Breast epithelium (tissue), 4 donors: ENCODE measurements at regions not wholly inside any gene's neighbourhood (a gene's known extent, or its start where the extent isn't known, plus 50 kb on each side); places are given as distances from the start of the nearest gene placed in this dataset.

Source experiments
- DNase-seq, 2 donors: peaks; one replicate each; pipeline ENCODE4 v3.0.0-alpha.2; 2019; ENCODE audit warnings: low spot score in 2 of 2
- H3K27ac ChIP-seq, 2 donors: fragments of 200-600 bp; sonication (generic) in 1 of 2; one replicate each; pipeline ENCODE4 v1.5.1; 2016 to 2019; ENCODE audit warnings: mild to moderate bottlenecking in 1 of 2
- H3K27me3 ChIP-seq, 2 donors: fragments of 200-600 bp; sonication (generic) in 1 of 2; one replicate each; pipeline versions ENCODE4 v1.5.1 to v1.6.0; 2017 to 2019; ENCODE audit warnings: control low read depth in 1 of 2, mild to moderate bottlenecking in 1 of 2
- H3K36me3 ChIP-seq: fragments of 200-600 bp; one replicate; pipeline ENCODE4 v1.5.1; 2019
- H3K4me1 ChIP-seq, 2 donors: fragments of 200-600 bp; sonication (generic); one replicate each; pipeline ENCODE4 v1.5.1; 2016 to 2019; ENCODE audit warnings: control low read depth in 1 of 2
- H3K4me3 ChIP-seq, 3 donors: fragments of 200-600 bp; sonication (generic); 1 replicate in 2 of 3; 2 replicates in 1 of 3; pipeline ENCODE4 v1.5.1; 2016 to 2019; ENCODE audit warnings: mild to moderate bottlenecking in 3 of 3, moderate library complexity in 2 of 3
- H3K9me3 ChIP-seq, 2 donors: fragments of 200-600 bp; sonication (generic) in 1 of 2; one replicate each; pipeline ENCODE4 v1.5.1; 2016 to 2019; ENCODE audit warnings: control low read depth in 1 of 2
- POLR2A ChIP-seq: fragments of 450-650 bp; IDR thresholded peaks from one replicate; pipeline ENCODE4 v1.6.1; 2016; ENCODE audit warnings: antibody characterized with exemption, mild to moderate bottlenecking, moderate library complexity
- POLR2AphosphoS5 ChIP-seq, 3 donors: sonication (generic); formaldehyde crosslinking; IDR thresholded peaks; one replicate each; pipeline ENCODE4 v1.6.1; 2017; ENCODE audit warnings: antibody characterized with exemption in 3 of 3
- intact Hi-C: fragments of 100-400 bp; cut with DNase I; formaldehyde crosslinking; loops from one replicate; pipeline ENCODE4 v1.15.1; 2023; ENCODE audit warnings: low total_unique reads
- TF ChIP-seq, protein P1 (sequence below), 3 donors: fragments of 450-650 bp; IDR thresholded peaks; one replicate each; pipeline ENCODE4 v1.5.1; 2016 to 2017; ENCODE audit warnings: antibody characterized with exemption in 3 of 3, mild to moderate bottlenecking in 3 of 3, moderate library complexity in 3 of 3

GRCh38 chr1:230591678-230592077, 50.6 kb upstream of the COG2 start:
- Histone ChIP-seq H3K27me3 (peaks cover 0 to 8% of the 10 kb centered on the region in 2 donors), H3K27ac (no peak overlapping the region), H3K4me3 (no peak overlapping the region), H3K4me1 (no peaks in the 10 kb centered on the region), H3K36me3 (no peaks in the 10 kb centered on the region), H3K9me3 (no peaks in the 10 kb centered on the region)
- intact Hi-C loops: no loop called here
- DNase-seq: no peak
- TF ChIP-seq POLR2A: no peak
- no peak for TF ChIP-seq POLR2AphosphoS5 (IDR thresholded peaks at IDR 0.05)
- TF ChIP-seq, protein P1, sequence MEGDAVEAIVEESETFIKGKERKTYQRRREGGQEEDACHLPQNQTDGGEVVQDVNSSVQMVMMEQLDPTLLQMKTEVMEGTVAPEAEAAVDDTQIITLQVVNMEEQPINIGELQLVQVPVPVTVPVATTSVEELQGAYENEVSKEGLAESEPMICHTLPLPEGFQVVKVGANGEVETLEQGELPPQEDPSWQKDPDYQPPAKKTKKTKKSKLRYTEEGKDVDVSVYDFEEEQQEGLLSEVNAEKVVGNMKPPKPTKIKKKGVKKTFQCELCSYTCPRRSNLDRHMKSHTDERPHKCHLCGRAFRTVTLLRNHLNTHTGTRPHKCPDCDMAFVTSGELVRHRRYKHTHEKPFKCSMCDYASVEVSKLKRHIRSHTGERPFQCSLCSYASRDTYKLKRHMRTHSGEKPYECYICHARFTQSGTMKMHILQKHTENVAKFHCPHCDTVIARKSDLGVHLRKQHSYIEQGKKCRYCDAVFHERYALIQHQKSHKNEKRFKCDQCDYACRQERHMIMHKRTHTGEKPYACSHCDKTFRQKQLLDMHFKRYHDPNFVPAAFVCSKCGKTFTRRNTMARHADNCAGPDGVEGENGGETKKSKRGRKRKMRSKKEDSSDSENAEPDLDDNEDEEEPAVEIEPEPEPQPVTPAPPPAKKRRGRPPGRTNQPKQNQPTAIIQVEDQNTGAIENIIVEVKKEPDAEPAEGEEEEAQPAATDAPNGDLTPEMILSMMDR (IDR thresholded peaks at IDR 0.05): no peak

- Histone ChIP-seq H3K4me3 (no peak overlapping the region), H3K27ac (no peak overlapping the region)
Observed at GRCh38 chr1:230589951-230590350, 52.3 kb upstream of the COG2 start.

DNA sequence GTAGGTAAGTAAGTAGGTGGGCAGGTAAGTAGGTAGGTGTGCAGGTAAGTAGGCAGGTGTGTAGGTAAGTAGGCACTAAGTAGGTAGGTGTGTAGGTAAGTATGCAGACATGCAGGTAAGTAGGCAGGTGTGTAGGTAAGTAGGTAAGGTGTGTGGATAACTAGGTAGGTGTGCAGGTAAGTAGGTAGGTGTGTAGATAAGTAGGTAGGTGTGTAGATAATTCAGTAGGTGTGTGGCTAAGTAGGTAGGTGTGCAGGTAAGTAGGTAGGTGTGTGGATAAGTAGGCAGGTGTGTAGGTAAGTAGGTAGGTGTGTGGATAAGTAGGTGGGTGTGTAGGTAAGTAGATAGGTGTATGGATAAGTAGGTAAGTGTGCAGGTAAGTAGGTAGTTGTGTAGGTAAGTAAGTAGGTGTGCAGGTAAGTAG, 53.9 kb upstream of the COG2 start:
- Histone ChIP-seq H3K36me3 (no peaks in the 10 kb centered on the region), H3K27ac (no peak overlapping the region)
- TF ChIP-seq POLR2A (no peak), POLR2AphosphoS5 (IDR thresholded peaks at IDR 0.05) (no peak)
- TF ChIP-seq, protein P1 (IDR thresholded peaks at IDR 0.05): no peak

More at GRCh38 chr1:230589951-230590350, 52.3 kb upstream of the COG2 start:
- Histone ChIP-seq H3K27me3 (peaks cover 0 to 8% of the 10 kb centered on the region in 2 donors), H3K4me1 (no peaks in the 10 kb centered on the region), H3K36me3 (no peaks in the 10 kb centered on the region), H3K9me3 (no peaks in the 10 kb centered on the region)
- intact Hi-C loops: no loop called here
- DNase-seq: no peak
- no peak for TF ChIP-seq POLR2AphosphoS5 (IDR thresholded peaks at IDR 0.05)
- TF ChIP-seq, protein P1 (IDR thresholded peaks at IDR 0.05): no peak
- TF ChIP-seq POLR2A: no peak

GRCh38 chr1:230587061-230587460, 55.2 kb upstream of the COG2 start:
- DNase-seq: no peak
- Histone ChIP-seq H3K36me3 (no peaks in the 10 kb centered on the region), H3K27me3 (peaks cover 0 to 3% of the 10 kb centered on the region in 2 donors), H3K9me3 (no peaks in the 10 kb centered on the region), H3K27ac (no peak overlapping the region), H3K4me3 (no peak overlapping the region), H3K4me1 (no peaks in the 10 kb centered on the region)
- intact Hi-C loops: no loop called here
- TF ChIP-seq POLR2AphosphoS5 (IDR thresholded peaks at IDR 0.05) (no peak), POLR2A (no peak)
- TF ChIP-seq, protein P1 (IDR thresholded peaks at IDR 0.05): no peak

More for the DNA sequence above, 53.9 kb upstream of the COG2 start:
- Histone ChIP-seq H3K4me1 (no peaks in the 10 kb centered on the region), H3K9me3 (no peaks in the 10 kb centered on the region), H3K4me3 (no peak overlapping the region), H3K27me3 (peaks cover 0 to 8% of the 10 kb centered on the region in 2 donors)
- intact Hi-C loops: no loop called here
- no peak for DNase-seq

- no peak for DNase-seq
- Histone ChIP-seq H3K4me1 (no peaks in the 10 kb centered on the region), H3K9me3 (peaks cover 6% of the 10 kb centered on the region in 2 donors), H3K4me3 (no peak overlapping the region), H3K27me3 (no peaks in the 10 kb centered on the region), H3K27ac (no peak overlapping the region), H3K36me3 (no peaks in the 10 kb centered on the region)
- TF ChIP-seq, protein P1 (IDR thresholded peaks at IDR 0.05): no peak
- TF ChIP-seq POLR2AphosphoS5 (IDR thresholded peaks at IDR 0.05) (no peak), POLR2A (no peak)
- intact Hi-C loops: no loop called here
Observed at GRCh38 chr1:230584660-230585059, 57.6 kb upstream of the COG2 start.
